Natural killer cell treated with Interleukin-12 subunit alpha and Interleukin-12 subunit beta and Interleukin-15 and Interleukin-18, amount 100 ng/mL, for 72 hours (primary cell): ENCODE measurements at regions not wholly inside any gene's neighbourhood (a gene's known extent, or its start where the extent isn't known, plus 50 kb on each side); places are given as distances from the start of the nearest gene placed in this dataset.
"Not testable (repeated sequence)": the region's sequence is repeated elsewhere in the genome, so short reads cannot be mapped to it uniquely, and the experiment has no call there.

ENCODE experiments used
- ATAC-seq, 2 donors: fragments of 150-1000 bp; cut with Tn5 transposase in 1 of 2; sonication (Bioruptor Pico), chemical (Tn5 transposase) in 1 of 2; 2 replicates each; pipeline ENCODE4 v1.10.0; 2021
- DNase-seq: peaks from one replicate; pipeline ENCODE4 v3.0.0; 2022; ENCODE audit warnings: low spot score
- H3K27ac Mint-ChIP-seq, 2 donors: 1 replicate in 1 of 2; 2 replicates in 1 of 2; pipeline ENCODE4 v1.8.0; 2022; ENCODE audit warnings: mixed read lengths in 2 of 2, mild to moderate bottlenecking in 1 of 2, moderate library complexity in 1 of 2
- H3K27me3 Mint-ChIP-seq, 2 donors: 1 replicate in 1 of 2; 2 replicates in 1 of 2; pipeline ENCODE4 v1.8.0; 2022; ENCODE audit warnings: mixed read lengths in 2 of 2
- H3K36me3 Mint-ChIP-seq: one replicate; pipeline ENCODE4 v1.8.0; 2022; ENCODE audit warnings: mixed read lengths
- H3K4me1 Mint-ChIP-seq, 2 donors: 1 replicate in 1 of 2; 2 replicates in 1 of 2; pipeline ENCODE4 v1.8.0; 2022; ENCODE audit warnings: low read depth in 2 of 2, mixed read lengths in 2 of 2, mild to moderate bottlenecking in 1 of 2
- H3K4me3 Mint-ChIP-seq: one replicate; pipeline ENCODE4 v1.8.0; 2022; ENCODE audit warnings: mixed read lengths
- H3K9me3 Mint-ChIP-seq: 2 replicates; pipeline ENCODE4 v1.8.0; 2022; ENCODE audit warnings: mixed read lengths

GRCh38 chr4:20019310-20020015 is 232.2 kb upstream of the SLIT2 start:
- H3K9me3 Mint-ChIP-seq, result peaks cover 9% of the 10 kb centered on the region
- no peaks in the 10 kb centered on the region for H3K36me3 Mint-ChIP-seq
- ATAC-seq (no peak), DNase-seq (no peak)
- no peak overlapping the region for H3K4me3 Mint-ChIP-seq
- H3K27me3 Mint-ChIP-seq, result no peaks in the 10 kb centered on the region
- H3K27ac Mint-ChIP-seq, result no peak overlapping the region
- H3K4me1 Mint-ChIP-seq, result no peaks in the 10 kb centered on the region

DNA sequence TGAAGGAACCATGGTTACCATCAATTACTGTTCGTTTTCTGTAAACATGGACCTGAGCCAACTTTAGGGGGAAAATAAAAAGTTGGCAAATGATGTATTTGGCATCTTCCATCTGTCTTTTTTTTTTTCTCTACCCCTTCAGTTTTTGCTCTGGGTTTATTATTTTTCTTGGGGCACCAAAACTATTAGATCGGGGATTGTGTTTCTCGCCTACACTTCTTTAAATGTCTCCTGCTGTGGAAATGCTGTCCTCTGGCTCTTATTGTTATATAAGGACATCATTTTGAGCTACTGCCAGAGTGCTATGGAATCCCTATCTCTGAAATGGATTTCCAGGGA is 234.0 kb upstream of the SLIT2 start:
- Mint-ChIP-seq H3K36me3 (no peaks in the 10 kb centered on the region), H3K27ac (no peak overlapping the region), H3K4me3 (no peak overlapping the region), H3K9me3 (peaks cover 9% of the 10 kb centered on the region), H3K4me1 (no peaks in the 10 kb centered on the region), H3K27me3 (no peaks in the 10 kb centered on the region)
- DNase-seq (no peak), ATAC-seq (no peak)

- Mint-ChIP-seq H3K27me3 (no peaks in the 10 kb centered on the region), H3K4me3 (no peak overlapping the region), H3K4me1 (no peaks in the 10 kb centered on the region), H3K9me3 (peaks cover 9% of the 10 kb centered on the region), H3K36me3 (no peaks in the 10 kb centered on the region), H3K27ac (no peak overlapping the region)
- no peak for DNase-seq
- no peak for ATAC-seq
These were observed 234.5 kb upstream of the SLIT2 start for GRCh38 chr4:20017070-20017776.

GRCh38 chr4:20015636-20016224 is 236.0 kb upstream of the SLIT2 start:
- no peaks in the 10 kb centered on the region for H3K27me3 Mint-ChIP-seq
- H3K27ac Mint-ChIP-seq, result no peak overlapping the region
- H3K4me1 Mint-ChIP-seq, result no peaks in the 10 kb centered on the region
- H3K4me3 Mint-ChIP-seq, result no peak overlapping the region
- no peak for DNase-seq
- no peak for ATAC-seq
- H3K36me3 Mint-ChIP-seq, result no peaks in the 10 kb centered on the region
- peaks cover 13% of the 10 kb centered on the region for H3K9me3 Mint-ChIP-seq

DNA sequence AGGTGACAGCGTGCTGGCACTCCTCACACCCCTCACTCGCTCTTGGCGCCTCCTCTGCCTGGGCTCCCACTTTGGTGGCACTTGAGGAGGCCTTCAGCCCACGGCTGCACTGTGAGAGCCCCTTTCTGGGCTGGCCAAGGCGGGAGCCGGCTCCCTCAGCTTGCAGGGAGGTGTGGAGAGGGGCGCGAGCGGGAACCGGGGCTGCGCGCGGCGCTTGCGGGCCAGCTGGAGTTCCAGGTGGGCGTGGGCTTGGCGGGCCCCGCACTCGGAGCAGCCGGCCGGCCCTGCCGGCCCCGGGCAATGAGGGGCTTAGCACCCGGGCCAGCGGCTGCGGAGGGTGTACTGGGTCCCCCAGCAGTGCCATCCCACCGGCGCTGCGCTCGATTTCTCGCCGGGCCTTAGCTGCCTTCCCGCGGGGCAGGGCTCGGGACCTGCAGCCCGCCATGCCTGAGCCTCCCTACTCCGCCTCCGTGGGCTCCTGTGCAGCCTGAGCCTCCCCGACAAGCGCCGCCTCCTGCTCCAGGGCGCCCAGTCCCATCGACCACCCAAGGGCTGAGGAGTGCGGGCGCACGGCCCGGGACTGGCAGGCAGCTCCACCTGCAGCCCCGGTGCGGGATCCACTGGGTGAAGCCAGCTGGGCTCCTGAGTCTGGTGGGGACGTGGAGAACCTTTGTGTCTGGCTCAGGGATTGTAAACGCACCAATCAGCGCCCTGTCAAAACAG is 247.7 kb upstream of the SLIT2 start:
- DNase-seq, H3K4me1 Mint-ChIP-seq, H3K36me3 Mint-ChIP-seq, H3K27ac Mint-ChIP-seq, H3K27me3 Mint-ChIP-seq, ATAC-seq, H3K4me3 Mint-ChIP-seq: not testable (repeated sequence)
- peaks cover 23% of the 10 kb centered on the region for H3K9me3 Mint-ChIP-seq

- H3K36me3 Mint-ChIP-seq, result no peaks in the 10 kb centered on the region
- peaks cover 14% of the 10 kb centered on the region for H3K9me3 Mint-ChIP-seq
- no peak for DNase-seq
- no peaks in the 10 kb centered on the region for H3K27me3 Mint-ChIP-seq
- no peak overlapping the region for H3K4me3 Mint-ChIP-seq
- H3K4me1 Mint-ChIP-seq, result no peaks in the 10 kb centered on the region
- no peak for ATAC-seq
- no peak overlapping the region for H3K27ac Mint-ChIP-seq
These were observed 251.8 kb upstream of the SLIT2 start for GRCh38 chr4:19999775-20000414.

- Mint-ChIP-seq H3K36me3 (no peaks in the 10 kb centered on the region), H3K27ac (no peak overlapping the region), H3K4me3 (no peak overlapping the region), H3K4me1 (no peaks in the 10 kb centered on the region), H3K27me3 (no peaks in the 10 kb centered on the region), H3K9me3 (peaks cover 14% of the 10 kb centered on the region)
- ATAC-seq, result no peak
- no peak for DNase-seq
These were observed 252.4 kb upstream of the SLIT2 start for GRCh38 chr4:19999276-19999675.

DNA sequence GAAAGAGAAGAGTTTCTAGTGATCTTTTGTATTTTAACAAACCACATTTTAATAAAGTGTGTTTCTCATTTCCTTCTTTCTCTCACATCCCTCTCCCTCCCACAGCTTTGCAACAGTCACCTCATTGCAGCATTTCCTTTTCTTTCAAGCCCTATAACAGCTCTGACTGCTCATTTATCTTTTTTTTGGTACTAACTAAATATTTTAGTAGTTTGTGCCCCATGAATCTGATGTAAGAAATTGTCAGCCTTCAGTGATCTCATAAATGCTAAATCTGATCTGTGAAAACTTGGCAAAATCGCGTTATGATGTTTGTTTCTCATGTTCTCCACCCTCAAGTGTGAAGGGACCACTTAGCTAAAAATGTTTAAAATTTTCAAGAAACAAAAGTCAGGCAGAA is 258.5 kb upstream of the SLIT2 start:
- H3K4me3 Mint-ChIP-seq, result no peak overlapping the region
- no peak for DNase-seq

DNA sequence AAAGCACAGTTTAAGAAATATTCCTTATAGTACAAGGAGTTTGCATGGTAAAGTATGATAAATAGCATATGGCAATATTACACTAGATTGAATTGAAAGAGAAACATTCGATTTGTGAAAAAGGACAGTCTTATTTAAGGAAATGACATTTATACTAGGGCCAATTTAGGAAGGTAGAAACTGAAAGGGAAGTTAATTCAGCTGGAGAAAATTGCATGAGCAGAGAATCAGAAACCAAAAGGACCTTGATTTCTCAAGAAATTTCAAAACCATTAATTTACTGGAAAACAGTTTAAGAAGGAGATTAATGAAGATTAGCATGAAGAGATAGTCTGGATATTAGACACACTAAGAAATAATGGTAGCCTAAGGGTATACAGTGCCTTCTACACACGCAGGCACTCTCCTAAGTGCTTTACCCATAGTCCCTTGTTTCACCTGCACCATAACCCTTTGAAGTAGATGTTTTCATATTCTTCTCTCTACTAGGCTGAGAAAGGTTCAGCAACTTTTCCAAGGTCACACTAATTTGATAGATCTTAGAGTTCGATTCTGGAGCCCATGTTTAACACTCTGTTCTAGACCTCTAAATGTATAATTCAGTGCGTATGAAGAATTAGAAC is 259.1 kb upstream of the SLIT2 start:
- ATAC-seq, result no peak
- no peak for DNase-seq

More for the DNA sequence above, 258.5 kb upstream of the SLIT2 start:
- Mint-ChIP-seq H3K27ac (no peak overlapping the region), H3K36me3 (no peaks in the 10 kb centered on the region), H3K27me3 (no peaks in the 10 kb centered on the region), H3K4me1 (no peaks in the 10 kb centered on the region), H3K9me3 (peaks cover 12% of the 10 kb centered on the region)
- no peak for ATAC-seq

GRCh38 chr4:19987746-19988145 is 264.0 kb upstream of the SLIT2 start:
- no peak for ATAC-seq
- Mint-ChIP-seq H3K9me3 (peaks cover 17% of the 10 kb centered on the region), H3K36me3 (peaks cover 6% of the 10 kb centered on the region), H3K27ac (no peak overlapping the region), H3K27me3 (no peaks in the 10 kb centered on the region), H3K4me1 (no peaks in the 10 kb centered on the region), H3K4me3 (no peak overlapping the region)
- DNase-seq, result no peak

More for the DNA sequence above, 259.1 kb upstream of the SLIT2 start:
- Mint-ChIP-seq H3K36me3 (peaks cover 6% of the 10 kb centered on the region), H3K27ac (no peak overlapping the region), H3K4me3 (no peak overlapping the region), H3K4me1 (no peaks in the 10 kb centered on the region), H3K27me3 (no peaks in the 10 kb centered on the region), H3K9me3 (peaks cover 16% of the 10 kb centered on the region)

DNA sequence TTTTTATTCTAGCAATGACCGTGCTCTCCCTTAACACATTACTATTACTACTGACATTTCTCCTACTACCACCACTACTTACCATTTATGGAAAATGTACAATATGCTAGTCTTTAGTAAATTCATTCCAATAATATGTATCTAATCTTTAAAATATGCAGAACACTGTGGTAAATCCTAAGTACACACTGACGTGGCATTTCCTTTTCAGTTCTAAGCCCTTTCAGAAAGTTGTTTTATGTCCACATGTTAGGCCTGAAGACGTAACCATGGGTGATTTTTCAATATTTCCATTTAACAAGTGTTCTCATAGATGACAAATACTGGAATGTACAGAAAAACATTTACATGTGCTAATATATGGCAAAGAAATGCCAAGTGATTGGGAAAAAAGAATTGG is 268.6 kb upstream of the SLIT2 start:
- Mint-ChIP-seq H3K36me3 (peaks cover 5% of the 10 kb centered on the region), H3K27ac (no peak overlapping the region), H3K4me3 (no peak overlapping the region), H3K4me1 (no peaks in the 10 kb centered on the region), H3K27me3 (no peaks in the 10 kb centered on the region), H3K9me3 (peaks cover 8% of the 10 kb centered on the region)
- DNase-seq, result no peak
- ATAC-seq, result no peak

GRCh38 chr4:19982556-19982955 is 269.1 kb upstream of the SLIT2 start:
- H3K27me3 Mint-ChIP-seq, result no peaks in the 10 kb centered on the region
- H3K4me3 Mint-ChIP-seq, result no peak overlapping the region
- H3K9me3 Mint-ChIP-seq, result peaks cover 8% of the 10 kb centered on the region
- no peaks in the 10 kb centered on the region for H3K4me1 Mint-ChIP-seq
- H3K27ac Mint-ChIP-seq, result no peak overlapping the region
- ATAC-seq (no peak), DNase-seq (no peak)
- H3K36me3 Mint-ChIP-seq, result peaks cover 6% of the 10 kb centered on the region

DNA sequence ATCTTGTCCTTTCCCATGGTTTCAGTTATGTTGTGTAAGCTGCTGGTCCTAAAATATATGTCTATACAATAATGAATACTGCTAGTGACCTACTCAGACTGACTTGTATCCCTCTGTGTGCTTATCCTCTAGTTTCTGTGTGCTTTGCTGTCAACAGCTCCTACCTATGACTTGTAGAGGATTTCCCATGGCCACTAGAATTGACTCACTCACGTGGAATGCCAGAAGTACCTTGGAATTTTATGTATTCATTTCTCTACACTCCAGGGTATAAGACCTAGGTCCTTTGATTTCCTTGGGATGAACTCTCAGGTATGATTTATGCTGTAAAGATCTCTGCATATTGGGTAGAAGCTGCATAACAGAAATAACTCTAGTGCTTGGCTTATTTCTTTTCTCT is 279.9 kb upstream of the SLIT2 start:
- DNase-seq (no peak), ATAC-seq (no peak)
- peaks cover 4% of the 10 kb centered on the region for H3K36me3 Mint-ChIP-seq
- no peak overlapping the region for H3K4me3 Mint-ChIP-seq
- peaks cover 4% of the 10 kb centered on the region for H3K9me3 Mint-ChIP-seq
- no peak overlapping the region for H3K27ac Mint-ChIP-seq
- no peaks in the 10 kb centered on the region for H3K27me3 Mint-ChIP-seq
- H3K4me1 Mint-ChIP-seq, result no peaks in the 10 kb centered on the region
